GM21526 (cell line): ENCODE measurements at regions not wholly inside any gene's neighbourhood (a gene's known extent, or its start where the extent isn't known, plus 50 kb on each side); places are given as distances from the start of the nearest gene placed in this dataset.

ENCODE experiments used
- ATAC-seq: cut with Tn5 transposase; IDR thresholded peaks from one replicate; pipeline ENCODE4 v1.9.1; 2021; ENCODE audit warnings: moderate library complexity; ENCODE audit not compliant: unreplicated experiment, low FRiP score

DNA sequence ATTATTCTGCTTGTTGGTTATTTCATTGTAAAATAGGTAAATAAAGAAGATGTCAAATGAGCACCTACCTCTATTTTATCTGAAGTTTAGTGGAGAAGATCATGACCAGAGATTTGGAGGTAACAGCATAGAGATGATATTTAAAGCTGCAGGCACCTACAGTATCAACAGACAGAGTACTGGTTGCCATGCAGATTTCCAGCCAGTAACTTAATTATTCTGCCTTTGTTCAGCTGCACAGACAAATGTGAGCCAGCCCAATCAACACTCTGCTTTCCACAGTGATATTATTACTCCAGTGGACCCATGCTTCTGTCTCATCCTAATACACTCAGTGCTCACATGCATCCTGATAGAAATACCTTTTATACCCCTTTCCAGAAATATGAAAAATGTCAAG, 348.5 kb upstream of the RGS6 start:
- ATAC-seq = no peak

DNA sequence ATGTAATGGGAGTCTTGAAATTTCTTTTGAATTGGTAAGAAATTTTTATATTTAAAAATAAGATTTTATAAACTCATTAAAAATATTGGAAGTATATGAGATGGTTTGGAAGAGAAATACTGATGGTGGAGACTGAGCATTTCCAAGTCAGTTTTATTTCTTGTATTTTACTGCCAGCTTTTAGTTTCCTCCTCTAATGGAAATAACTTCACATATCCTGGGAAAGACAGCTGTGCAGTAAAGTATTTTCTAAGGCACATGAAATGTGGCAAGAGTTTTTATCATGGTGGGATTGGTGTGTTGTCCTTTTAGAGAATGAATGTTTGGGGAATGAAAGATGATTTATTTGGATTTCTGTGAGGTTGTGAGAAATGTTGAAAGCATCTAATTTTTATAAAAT, 346.9 kb upstream of the RGS6 start:
- no peak for ATAC-seq

DNA sequence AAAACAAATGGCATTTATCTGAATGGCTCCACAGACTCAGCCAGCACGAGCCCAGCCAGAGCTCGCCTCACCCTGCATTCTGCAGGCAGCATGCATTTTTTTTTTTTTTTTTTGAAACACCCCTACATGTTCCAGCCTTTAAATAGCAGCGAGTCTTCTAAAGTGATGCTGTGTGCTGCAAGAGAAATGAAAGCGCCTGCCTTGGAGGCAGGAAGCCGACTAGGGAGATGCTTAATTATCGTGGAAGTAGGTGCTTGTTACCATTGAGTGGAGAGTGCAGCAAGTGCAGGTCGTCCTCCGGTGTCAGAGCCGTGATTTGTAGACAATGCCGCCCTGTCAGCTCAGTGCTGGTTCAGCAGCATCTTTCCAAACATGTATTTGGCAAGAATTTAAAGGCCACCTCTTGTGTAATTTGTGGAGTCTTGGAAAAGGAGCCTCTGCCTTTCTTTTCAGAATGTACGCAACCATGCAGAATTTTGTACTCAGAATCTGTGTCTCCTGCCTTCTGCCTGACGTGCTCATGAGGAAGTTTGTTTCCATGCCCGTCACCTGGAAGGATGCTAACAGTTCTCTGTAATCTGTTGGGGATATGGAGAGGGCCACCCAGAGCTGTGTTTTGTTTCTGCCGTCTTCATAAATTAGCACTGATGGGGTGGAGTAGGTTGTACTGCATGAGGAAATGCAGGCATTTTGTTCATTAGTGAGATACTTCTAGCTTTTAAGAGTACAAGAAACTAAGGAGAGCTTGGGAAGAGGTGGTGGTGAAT, 345.9 kb upstream of the RGS6 start:
- ATAC-seq = no peak

GRCh38 chr14:71588028-71588427, 344.2 kb upstream of the RGS6 start:
- ATAC-seq = no peak

GRCh38 chr14:71588576-71589215, 343.5 kb upstream of the RGS6 start:
- no peak for ATAC-seq

DNA sequence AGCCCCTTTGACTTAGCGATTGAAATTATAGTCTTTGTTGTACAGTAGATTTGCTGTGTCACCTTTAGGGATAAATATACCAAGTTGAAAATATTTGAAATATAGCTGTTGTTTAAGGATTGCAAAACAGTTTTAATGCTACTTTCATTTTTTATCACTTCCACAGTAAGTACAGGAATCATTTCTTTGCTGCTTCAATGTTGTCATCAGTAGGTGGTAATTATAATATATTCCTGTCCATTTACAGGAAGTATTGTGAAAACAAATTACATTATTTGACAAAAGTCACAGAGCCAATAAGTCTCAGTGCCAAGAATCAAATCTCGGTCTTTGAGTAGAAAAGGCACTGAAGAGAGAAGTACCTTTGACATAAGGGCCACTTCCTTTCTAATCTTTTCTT, 342.6 kb upstream of the RGS6 start:
- ATAC-seq = no peak

DNA sequence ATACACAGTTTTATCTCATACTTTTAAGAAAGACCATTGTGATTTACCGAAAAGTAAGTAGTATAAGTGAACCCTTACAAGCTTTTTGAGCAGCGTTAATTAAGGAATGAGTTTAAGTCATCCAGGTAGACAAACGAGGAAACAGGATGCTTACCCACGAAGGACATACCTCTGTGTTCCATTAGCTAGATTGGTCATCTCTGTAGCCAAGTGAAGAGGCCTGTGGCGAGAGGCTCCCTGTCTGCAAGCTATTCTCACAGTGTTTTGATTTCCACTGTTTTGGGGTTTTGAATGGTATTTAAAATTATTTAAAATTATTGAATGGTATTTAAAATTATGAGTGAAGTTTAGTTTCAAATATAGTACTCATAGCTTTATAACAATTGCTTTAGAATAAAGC, 342.1 kb upstream of the RGS6 start:
- no peak for ATAC-seq

DNA sequence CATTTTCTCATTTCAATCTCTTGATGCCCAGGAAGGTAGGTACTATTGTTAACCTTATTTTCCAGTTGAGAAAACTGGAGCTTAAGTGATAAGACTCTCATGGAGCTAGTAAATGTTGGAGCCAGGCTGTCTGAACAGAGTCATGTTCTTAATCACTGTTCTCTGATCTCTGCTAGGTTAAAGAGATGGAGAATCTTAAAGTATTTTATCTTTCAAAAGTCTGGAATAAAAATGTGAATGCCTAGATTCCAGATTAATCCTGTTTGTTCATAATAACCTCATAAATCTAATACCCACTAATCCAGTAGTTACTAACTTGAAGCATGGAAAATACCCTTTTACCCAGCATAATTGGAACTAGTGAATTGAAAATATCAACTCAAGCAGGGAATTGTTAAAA, 341.0 kb upstream of the RGS6 start:
- no peak for ATAC-seq

- no peak for ATAC-seq
These were observed 340.3 kb upstream of the RGS6 start for GRCh38 chr14:71591929-71592328.

DNA sequence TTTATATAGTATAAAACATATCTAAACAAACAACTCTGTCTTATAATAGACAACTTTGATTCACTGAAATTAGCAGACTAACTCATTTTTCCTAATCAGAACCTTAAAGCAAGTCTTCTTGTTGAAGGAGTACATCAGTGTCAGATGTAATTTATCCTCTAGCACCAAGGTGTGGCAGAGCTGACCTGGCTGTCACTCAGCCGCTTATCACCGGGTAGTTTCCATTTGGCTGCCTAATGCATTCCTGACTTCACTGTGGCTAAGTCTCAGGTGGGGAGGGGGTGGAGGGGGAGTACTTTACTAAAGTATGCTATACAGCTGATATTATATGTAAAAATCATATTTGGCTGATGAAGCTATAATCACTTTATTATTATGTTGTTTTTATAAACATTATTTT, 339.9 kb upstream of the RGS6 start:
- no peak for ATAC-seq

- no peak for ATAC-seq
These were observed 338.3 kb upstream of the RGS6 start for GRCh38 chr14:71593966-71594365.

- ATAC-seq = no peak
These were observed 337.4 kb upstream of the RGS6 start for GRCh38 chr14:71594821-71595220.

DNA sequence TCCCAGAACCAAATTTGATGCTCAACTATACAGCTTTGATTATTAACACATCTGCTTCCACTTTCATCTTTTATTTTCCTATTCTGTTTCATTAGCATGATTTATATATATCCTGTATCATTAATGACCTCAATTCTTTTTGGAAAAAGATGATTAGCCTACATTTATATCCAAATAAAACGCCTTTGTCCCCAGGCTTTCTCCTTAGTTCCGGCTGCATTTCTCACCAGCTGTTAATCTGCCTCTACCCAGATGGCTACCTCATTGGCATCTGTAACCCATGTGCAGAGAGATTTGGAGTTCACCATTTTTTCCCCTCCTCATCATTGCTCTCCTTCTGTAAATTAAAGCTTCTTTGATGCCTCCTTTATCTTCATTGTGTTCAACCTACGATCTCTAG, 336.8 kb upstream of the RGS6 start:
- no peak for ATAC-seq

GRCh38 chr14:71597287-71597920, 334.8 kb upstream of the RGS6 start:
- no peak for ATAC-seq

- ATAC-seq = no peak
These were observed 334.1 kb upstream of the RGS6 start for GRCh38 chr14:71597955-71598660.

GRCh38 chr14:71600309-71600708, 331.9 kb upstream of the RGS6 start:
- no peak for ATAC-seq

- no peak for ATAC-seq
These were observed 329.7 kb upstream of the RGS6 start for GRCh38 chr14:71602524-71602923.

GRCh38 chr14:71604231-71604630, 328.0 kb upstream of the RGS6 start:
- ATAC-seq = no peak

DNA sequence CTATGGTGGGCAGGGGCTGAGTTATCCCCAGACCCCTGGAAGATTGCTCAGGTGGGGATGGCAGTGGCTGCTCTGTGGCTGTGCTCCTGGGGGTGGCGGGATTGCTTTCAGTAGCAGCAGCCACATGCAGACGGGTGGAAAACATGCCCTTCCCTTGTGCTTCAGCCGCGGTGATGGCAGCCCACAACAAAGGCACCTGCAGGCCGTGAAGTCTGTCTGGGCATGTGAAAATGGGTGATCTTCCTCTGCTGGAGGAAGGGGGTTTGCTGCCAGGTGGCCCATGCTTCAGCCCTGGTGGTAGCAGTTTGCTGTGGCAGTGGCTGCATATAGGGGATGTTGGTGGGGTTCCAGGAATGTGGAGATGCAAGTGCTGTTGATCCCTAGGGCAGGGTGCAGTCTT, 326.2 kb upstream of the RGS6 start:
- ATAC-seq = no peak

GRCh38 chr14:71606575-71606974, 325.7 kb upstream of the RGS6 start:
- ATAC-seq = no peak

- no peak for ATAC-seq
These were observed 325.2 kb upstream of the RGS6 start for GRCh38 chr14:71607056-71607455.
